Karpas-422 (cell line): ENCODE measurements at regions not wholly inside any gene's neighbourhood (a gene's known extent, or its start where the extent isn't known, plus 50 kb on each side); places are given as distances from the start of the nearest gene placed in this dataset.

Source experiments
- DNase-seq: peaks from one replicate; pipeline ENCODE4 v3.0.0-alpha.2; 2015
- H2AFZ ChIP-seq: fragments of 200-600 bp; sonication (generic); 2 replicates; pipeline ENCODE4 v1.6.1; 2014; ENCODE audit warnings: antibody characterized with exemption, low read length, mixed read lengths
- H3K27ac ChIP-seq: fragments of 200-600 bp; sonication (generic); 2 replicates; pipeline ENCODE4 v1.5.1; 2014; ENCODE audit warnings: mild to moderate bottlenecking, low read length, moderate library complexity
- H3K27me3 ChIP-seq: fragments of 200-600 bp; sonication (generic); 2 replicates; pipeline ENCODE4 v1.6.1; 2014; ENCODE audit warnings: low read length, mixed read lengths
- H3K36me3 ChIP-seq: fragments of 200-600 bp; sonication (generic); 2 replicates; pipeline ENCODE4 v1.6.1; 2014; ENCODE audit warnings: low read length, mixed read lengths; ENCODE audit not compliant: insufficient read depth
- H3K4me1 ChIP-seq: fragments of 200-600 bp; sonication (generic); 2 replicates; pipeline ENCODE4 v1.6.1; 2014; ENCODE audit warnings: mild to moderate bottlenecking, low read length, mixed read lengths
- H3K4me2 ChIP-seq: fragments of 200-600 bp; sonication (generic); 2 replicates; pipeline ENCODE4 v1.6.1; 2014; ENCODE audit warnings: low read length, low read depth, mild to moderate bottlenecking; ENCODE audit not compliant: poor library complexity, severe bottlenecking
- H3K4me3 ChIP-seq: fragments of 200-600 bp; sonication (generic); 2 replicates; pipeline ENCODE4 v1.5.1; 2014; ENCODE audit warnings: mild to moderate bottlenecking, antibody characterized with exemption, low read length, mixed read lengths
- H3K79me2 ChIP-seq: fragments of 200-600 bp; sonication (generic); 2 replicates; pipeline ENCODE4 v1.6.1; 2014; ENCODE audit warnings: mild to moderate bottlenecking, low read length, mixed read lengths
- H3K9ac ChIP-seq: fragments of 200-600 bp; sonication (generic); 2 replicates; pipeline ENCODE4 v1.6.0; 2014; ENCODE audit warnings: low read length
- H3K9me2 ChIP-seq: fragments of 200-600 bp; sonication (generic), shearing (Covaris generic); replicated peaks from 2 replicates; pipeline ENCODE4 v1.6.0; 2014; ENCODE audit warnings: mild to moderate bottlenecking, low read length, moderate library complexity; ENCODE audit not compliant: insufficient read depth
- H3K9me3 ChIP-seq: fragments of 300-700, 200-600 bp; sonication (generic); 2 replicates; pipeline ENCODE4 v1.6.1; 2014; ENCODE audit warnings: low read length, mixed read lengths
- H4K20me1 ChIP-seq: fragments of 200-600 bp; sonication (generic); 2 replicates; pipeline ENCODE4 v1.6.1; 2014; ENCODE audit warnings: mild to moderate bottlenecking, antibody characterized with exemption, low read length, low read depth; ENCODE audit not compliant: insufficient read depth

GRCh38 chr1:67615886-67616285 lies 69.1 kb upstream of the GADD45A start:
- DNase-seq, result no peak
- H3K9me3 ChIP-seq, result no peaks in the 10 kb centered on the region
- H3K9ac ChIP-seq, result no peak overlapping the region
- no peaks in the 10 kb centered on the region for H4K20me1 ChIP-seq
- H3K27me3 ChIP-seq, result no peaks in the 10 kb centered on the region
- no peak overlapping the region for H3K4me2 ChIP-seq
- H3K36me3 ChIP-seq, result no peaks in the 10 kb centered on the region
- H3K9me2 ChIP-seq, result no peaks in the 10 kb centered on the region
- no peaks in the 10 kb centered on the region for H3K4me1 ChIP-seq
- H3K4me3 ChIP-seq, result no peak overlapping the region
- H3K79me2 ChIP-seq, result no peaks in the 10 kb centered on the region
- no peak overlapping the region for H2AFZ ChIP-seq
- H3K27ac ChIP-seq, result no peak overlapping the region

DNA sequence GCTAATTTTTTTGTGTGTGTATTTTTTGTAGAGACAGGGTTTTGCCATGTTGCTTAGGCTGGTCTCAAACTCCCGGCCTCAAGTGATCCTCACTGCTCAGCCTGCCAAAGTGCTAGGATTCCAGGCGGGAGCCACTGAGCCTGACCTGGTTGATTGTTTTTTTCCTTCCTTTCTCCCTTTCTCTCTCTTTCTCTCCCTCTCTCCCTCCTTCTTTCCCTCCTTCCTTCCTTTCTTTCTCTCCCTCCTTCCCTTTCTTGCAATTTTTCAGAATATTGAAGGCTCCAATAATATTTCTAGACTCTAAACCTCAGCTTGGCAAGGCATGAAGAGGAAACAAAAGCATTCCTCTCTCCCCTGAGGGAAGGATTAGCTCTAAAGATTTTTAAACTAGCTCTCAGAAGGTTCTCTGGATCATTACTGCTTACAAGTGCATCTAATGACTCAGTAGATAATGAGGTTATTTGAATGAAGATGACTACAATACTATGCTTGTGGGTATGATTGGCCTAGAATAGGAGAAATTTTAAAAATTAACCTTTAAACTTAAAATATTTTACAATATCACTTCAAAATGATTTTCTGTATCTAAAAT lies 68.5 kb upstream of the GADD45A start:
- no peak overlapping the region for H3K4me3 ChIP-seq
- no peaks in the 10 kb centered on the region for H3K79me2 ChIP-seq
- no peaks in the 10 kb centered on the region for H4K20me1 ChIP-seq
- no peaks in the 10 kb centered on the region for H3K4me1 ChIP-seq
- H3K27ac ChIP-seq, result no peak overlapping the region
- H3K9me3 ChIP-seq, result no peaks in the 10 kb centered on the region
- H3K9me2 ChIP-seq, result no peaks in the 10 kb centered on the region
- H3K9ac ChIP-seq, result no peak overlapping the region
- no peaks in the 10 kb centered on the region for H3K36me3 ChIP-seq
- H3K4me2 ChIP-seq, result no peak overlapping the region
- H3K27me3 ChIP-seq, result no peaks in the 10 kb centered on the region
- DNase-seq, result peak; percentile 4
- no peak overlapping the region for H2AFZ ChIP-seq

- Histone ChIP-seq H3K9me3 (no peaks in the 10 kb centered on the region), H4K20me1 (no peaks in the 10 kb centered on the region), H2AFZ (no peak overlapping the region), H3K4me2 (no peak overlapping the region), H3K4me3 (no peak overlapping the region), H3K36me3 (no peaks in the 10 kb centered on the region), H3K79me2 (no peaks in the 10 kb centered on the region), H3K27me3 (no peaks in the 10 kb centered on the region), H3K9ac (no peak overlapping the region), H3K9me2 (no peaks in the 10 kb centered on the region), H3K27ac (no peak overlapping the region), H3K4me1 (no peaks in the 10 kb centered on the region)
- no peak for DNase-seq
Observed at GRCh38 chr1:67618285-67619018, 66.5 kb upstream of the GADD45A start.

GRCh38 chr1:67619080-67619479 lies 65.9 kb upstream of the GADD45A start:
- no peaks in the 10 kb centered on the region for H4K20me1 ChIP-seq
- H3K9me3 ChIP-seq, result no peaks in the 10 kb centered on the region
- H3K27me3 ChIP-seq, result no peaks in the 10 kb centered on the region
- no peak overlapping the region for H2AFZ ChIP-seq
- H3K36me3 ChIP-seq, result no peaks in the 10 kb centered on the region
- H3K4me2 ChIP-seq, result no peak overlapping the region
- H3K9me2 ChIP-seq, result no peaks in the 10 kb centered on the region
- H3K27ac ChIP-seq, result no peak overlapping the region
- no peak overlapping the region for H3K4me3 ChIP-seq
- no peak for DNase-seq
- no peaks in the 10 kb centered on the region for H3K79me2 ChIP-seq
- no peak overlapping the region for H3K9ac ChIP-seq
- H3K4me1 ChIP-seq, result no peaks in the 10 kb centered on the region

DNA sequence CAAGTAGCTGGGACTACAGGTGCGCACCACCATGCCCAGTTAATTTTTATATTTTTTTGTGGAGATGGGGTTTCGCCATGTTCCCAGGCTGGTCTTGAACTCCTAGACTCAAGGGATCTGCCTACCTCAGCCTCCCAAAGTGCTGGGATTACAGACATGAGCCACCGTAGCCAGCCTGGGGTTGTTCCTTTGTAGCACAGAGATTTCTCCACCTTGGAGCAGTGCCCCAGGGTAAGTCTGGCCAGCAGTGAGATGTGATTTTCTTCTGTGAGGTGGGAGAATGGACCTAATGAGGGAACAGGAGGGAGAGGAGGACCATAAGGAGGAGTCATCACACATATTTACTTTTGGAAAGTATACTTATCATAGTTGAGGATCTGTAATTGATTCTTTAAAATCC lies 61.1 kb upstream of the GADD45A start:
- Histone ChIP-seq H3K4me2 (no peak overlapping the region), H2AFZ (no peak overlapping the region), H3K79me2 (no peaks in the 10 kb centered on the region), H3K4me3 (no peak overlapping the region), H3K9me2 (no peaks in the 10 kb centered on the region), H3K27me3 (no peaks in the 10 kb centered on the region), H3K9me3 (no peaks in the 10 kb centered on the region), H3K27ac (no peak overlapping the region), H3K36me3 (no peaks in the 10 kb centered on the region), H4K20me1 (no peaks in the 10 kb centered on the region), H3K4me1 (no peaks in the 10 kb centered on the region), H3K9ac (no peak overlapping the region)
- no peak for DNase-seq

DNA sequence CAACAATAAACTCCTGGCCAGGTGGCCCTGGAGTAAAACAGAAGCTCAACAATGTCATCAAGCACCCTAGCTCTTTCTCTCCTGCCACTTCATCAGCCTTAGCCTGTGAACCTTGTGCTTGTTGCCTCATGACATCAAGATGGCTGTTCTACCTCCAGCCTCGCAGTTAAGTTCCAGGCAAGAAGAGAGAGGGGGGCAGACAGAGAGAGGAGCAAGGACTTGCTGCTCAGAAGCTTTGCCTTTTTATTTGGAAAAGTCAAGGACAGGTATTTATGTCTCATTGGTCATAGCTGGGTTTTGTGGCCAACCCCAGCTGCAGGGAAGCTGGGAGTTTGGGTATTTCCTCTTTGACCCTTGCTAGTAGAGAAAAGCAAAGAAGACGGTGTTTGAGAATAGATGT lies 60.3 kb upstream of the GADD45A start:
- no peak overlapping the region for H3K27ac ChIP-seq
- H3K4me2 ChIP-seq, result no peak overlapping the region
- no peak overlapping the region for H3K9ac ChIP-seq
- H3K27me3 ChIP-seq, result no peaks in the 10 kb centered on the region
- DNase-seq, result no peak
- H2AFZ ChIP-seq, result no peak overlapping the region
- no peaks in the 10 kb centered on the region for H3K9me3 ChIP-seq
- H3K9me2 ChIP-seq, result no peaks in the 10 kb centered on the region
- H3K36me3 ChIP-seq, result no peaks in the 10 kb centered on the region
- H3K4me1 ChIP-seq, result no peaks in the 10 kb centered on the region
- no peaks in the 10 kb centered on the region for H3K79me2 ChIP-seq
- H3K4me3 ChIP-seq, result no peak overlapping the region
- no peaks in the 10 kb centered on the region for H4K20me1 ChIP-seq

- no peaks in the 10 kb centered on the region for H3K27me3 ChIP-seq
- H3K4me1 ChIP-seq, result no peaks in the 10 kb centered on the region
- no peaks in the 10 kb centered on the region for H3K9me2 ChIP-seq
- no peaks in the 10 kb centered on the region for H3K9me3 ChIP-seq
- no peaks in the 10 kb centered on the region for H3K36me3 ChIP-seq
- H3K27ac ChIP-seq, result no peak overlapping the region
- H3K9ac ChIP-seq, result no peak overlapping the region
- no peaks in the 10 kb centered on the region for H3K79me2 ChIP-seq
- no peak overlapping the region for H2AFZ ChIP-seq
- H4K20me1 ChIP-seq, result no peaks in the 10 kb centered on the region
- H3K4me3 ChIP-seq, result no peak overlapping the region
- H3K4me2 ChIP-seq, result no peak overlapping the region
- no peak for DNase-seq
Observed at GRCh38 chr1:67626090-67626860, 58.7 kb upstream of the GADD45A start.

DNA sequence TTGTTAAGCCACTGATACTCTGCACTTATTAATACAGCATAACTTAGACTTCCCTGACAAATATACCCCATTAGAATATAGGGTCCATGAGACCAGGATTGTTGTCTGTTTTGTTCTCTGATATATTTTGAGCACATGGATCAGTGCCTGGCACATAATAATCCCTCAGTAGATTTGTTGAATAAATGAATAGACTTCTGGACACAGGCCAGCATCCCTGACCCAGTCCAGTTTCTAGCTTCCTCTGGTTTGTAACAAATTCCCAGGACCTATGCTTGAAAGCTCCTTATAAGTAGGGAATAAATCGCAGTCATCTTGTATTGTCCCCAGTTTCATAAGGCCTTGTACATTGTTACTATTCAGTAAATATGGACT lies 58.2 kb upstream of the GADD45A start:
- no peak overlapping the region for H3K4me2 ChIP-seq

More for the DNA sequence above, 58.2 kb upstream of the GADD45A start:
- Histone ChIP-seq H3K9me3 (no peaks in the 10 kb centered on the region), H3K9me2 (no peaks in the 10 kb centered on the region), H3K9ac (no peak overlapping the region), H3K27ac (no peak overlapping the region), H4K20me1 (no peaks in the 10 kb centered on the region), H3K79me2 (no peaks in the 10 kb centered on the region), H3K4me1 (no peaks in the 10 kb centered on the region), H3K4me3 (no peak overlapping the region), H3K27me3 (no peaks in the 10 kb centered on the region), H3K36me3 (no peaks in the 10 kb centered on the region), H2AFZ (no peak overlapping the region)
- no peak for DNase-seq
